AG09319 (cell line): ENCODE measurements at regions not wholly inside any gene's neighbourhood (a gene's known extent, or its start where the extent isn't known, plus 50 kb on each side); places are given as distances from the start of the nearest gene placed in this dataset.
"Not testable (repeated sequence)": the region's sequence is repeated elsewhere in the genome, so short reads cannot be mapped to it uniquely, and the experiment has no call there.

Experiments
- DNase-seq: peaks from one replicate; pipeline ENCODE4 v3.0.0-alpha.2; 2010; ENCODE audit warnings: low read depth; ENCODE audit errors: extremely low read depth
- CTCF ChIP-seq: IDR thresholded peaks from 2 replicates; pipeline ENCODE4 v1.5.1; 2011; ENCODE audit warnings: low read depth, mild to moderate bottlenecking, inconsistent platforms, low read length, moderate library complexity

GRCh38 chr4:15198070-15198727 is 195.9 kb downstream of the CPEB2 start:
- TF ChIP-seq CTCF, result no peak
- no peak for DNase-seq

- TF ChIP-seq CTCF, result no peak
These were observed 199.5 kb downstream of the CPEB2 start for GRCh38 chr4:15201782-15202181.

GRCh38 chr4:15202481-15202880 is 200.2 kb downstream of the CPEB2 start:
- no peak for DNase-seq
- TF ChIP-seq CTCF, result no peak

More at GRCh38 chr4:15201782-15202181, 199.5 kb downstream of the CPEB2 start:
- DNase-seq, result no peak

GRCh38 chr4:15206526-15206925 is 204.2 kb downstream of the CPEB2 start:
- not testable (repeated sequence) for DNase-seq

- no peak for TF ChIP-seq CTCF
- DNase-seq, result no peak
These were observed 211.2 kb downstream of the CPEB2 start for GRCh38 chr4:15213302-15213970.

- no peak for TF ChIP-seq CTCF
- no peak for DNase-seq
These were observed 212.7 kb upstream of the C1QTNF7 start for GRCh38 chr4:15215109-15215508.

- no peak for TF ChIP-seq CTCF
- DNase-seq, result no peak
These were observed 201.6 kb upstream of the C1QTNF7 start for GRCh38 chr4:15226203-15226602.
